Fibroblast of upper back skin (primary cell): ENCODE measurements at regions not wholly inside any gene's neighbourhood (a gene's known extent, or its start where the extent isn't known, plus 50 kb on each side); places are given as distances from the start of the nearest gene placed in this dataset.
A peak's percentile ranks its signal among the peaks of the same experiment; 100 is the strongest.

ENCODE experiments used
- DNase-seq: peaks from one replicate; pipeline ENCODE4 v3.0.0-alpha.2; 2013

GRCh38 chr12:90899456-90900182 is 55.4 kb downstream of the CCER1 start:
- DNase-seq: peak; percentile 62

DNA sequence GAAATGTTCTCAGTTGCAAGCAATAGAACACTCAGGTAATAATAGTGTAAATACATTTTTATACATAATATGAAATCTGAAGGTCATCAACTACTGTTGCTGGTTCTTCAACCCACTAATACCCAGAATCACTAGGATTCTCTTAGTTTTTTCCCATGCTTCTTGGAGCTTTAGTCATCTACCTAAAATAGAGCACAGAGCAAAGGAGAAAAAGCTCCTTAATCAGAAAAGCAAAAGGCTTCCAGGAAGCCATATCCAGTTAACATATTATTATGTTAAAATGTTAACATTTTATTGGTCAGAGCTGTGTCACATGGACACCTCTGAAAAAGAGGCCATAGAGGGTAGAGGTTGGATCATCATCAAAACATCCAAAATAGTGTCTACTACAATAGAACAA is 57.0 kb downstream of the CCER1 start:
- DNase-seq: no peak

- no peak for DNase-seq
Measured at GRCh38 chr12:90897316-90897715, 57.7 kb downstream of the CCER1 start.

GRCh38 chr12:90896821-90897220 is 58.2 kb downstream of the CCER1 start:
- no peak for DNase-seq

DNA sequence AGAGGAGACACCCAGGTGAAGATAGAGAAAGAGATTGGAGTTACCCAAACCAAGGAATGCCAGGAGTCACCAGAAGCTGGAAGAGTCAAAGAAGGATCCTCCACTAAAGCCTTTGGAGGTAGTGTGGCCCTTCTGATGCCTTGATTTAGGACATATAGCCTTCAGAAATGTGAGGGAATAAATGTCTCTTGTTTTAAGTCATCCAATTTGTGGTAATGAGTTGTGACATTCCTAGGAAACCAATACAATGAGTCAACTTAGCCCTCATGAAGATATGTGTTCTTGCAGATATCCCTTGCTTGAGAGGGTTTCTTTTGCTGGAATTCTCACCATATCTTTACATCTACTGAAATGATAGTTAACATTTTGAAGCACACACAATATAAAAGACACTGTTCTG is 58.8 kb downstream of the CCER1 start:
- DNase-seq: peak; percentile 95

GRCh38 chr12:90888316-90888715 is 66.7 kb downstream of the CCER1 start:
- no peak for DNase-seq

GRCh38 chr12:90883456-90883855 is 71.5 kb downstream of the CCER1 start:
- no peak for DNase-seq

GRCh38 chr12:90871726-90872096 is 83.3 kb downstream of the CCER1 start:
- peak; percentile 21 for DNase-seq

GRCh38 chr12:90870971-90871725 is 83.8 kb downstream of the CCER1 start:
- DNase-seq: peak; percentile 60

DNA sequence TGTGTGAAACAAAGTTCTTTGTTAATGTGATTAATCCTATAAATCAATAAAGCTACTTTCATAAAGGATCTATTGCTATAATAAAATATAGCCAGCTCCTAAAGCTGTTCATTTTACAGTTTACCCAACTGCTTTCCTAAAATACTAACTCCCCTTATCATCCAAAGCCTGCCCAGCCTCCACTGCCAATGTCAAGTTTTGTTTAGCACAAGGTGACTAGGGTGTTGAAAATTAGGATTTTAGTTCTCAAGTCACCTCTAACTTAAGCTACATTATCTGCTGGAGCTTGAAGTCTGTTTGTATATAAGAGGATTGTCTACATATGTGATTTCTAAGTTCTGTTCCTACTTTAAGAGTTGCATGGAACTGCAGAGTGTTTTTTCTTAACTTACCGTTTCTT is 86.3 kb downstream of the CCER1 start:
- DNase-seq: no peak

DNA sequence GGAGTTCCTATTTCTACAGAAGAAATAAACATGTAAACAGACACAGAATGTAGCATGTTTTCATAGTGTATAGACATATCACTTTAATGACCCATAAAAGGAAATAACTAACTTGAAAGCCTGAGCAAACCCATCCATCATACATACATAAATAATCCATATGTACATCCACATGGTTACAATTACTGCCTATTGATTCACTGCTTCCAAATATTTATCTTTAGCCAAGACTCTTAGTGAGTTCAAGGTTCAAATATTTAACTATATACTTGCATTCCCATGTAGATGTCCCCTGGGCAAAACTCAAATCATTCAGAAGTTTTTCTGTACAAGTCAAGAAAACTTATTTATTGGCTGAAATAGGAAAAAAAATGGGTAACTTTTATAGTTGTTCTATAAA is 95.4 kb downstream of the CCER1 start:
- peak; percentile 36 for DNase-seq

DNA sequence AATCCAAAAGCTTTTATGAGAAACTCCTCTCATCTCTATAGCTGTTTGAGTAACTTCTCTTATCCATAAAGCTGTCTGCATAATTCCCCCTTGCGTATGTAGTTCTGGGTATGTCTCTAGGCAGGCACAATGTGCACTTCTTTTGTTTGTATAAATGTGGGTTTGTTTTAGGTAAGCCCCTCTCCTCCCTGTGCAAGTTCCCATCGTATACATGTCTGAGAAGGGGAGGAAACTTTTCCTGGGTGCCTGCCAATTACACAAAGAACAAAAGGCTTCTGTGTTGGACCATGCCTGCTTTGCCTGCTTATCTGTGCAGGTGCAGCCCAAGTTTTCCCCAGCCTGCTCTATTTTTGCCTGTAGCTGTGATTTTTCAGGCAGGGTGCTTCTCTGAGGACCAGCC is 96.7 kb downstream of the CCER1 start:
- no peak for DNase-seq

DNA sequence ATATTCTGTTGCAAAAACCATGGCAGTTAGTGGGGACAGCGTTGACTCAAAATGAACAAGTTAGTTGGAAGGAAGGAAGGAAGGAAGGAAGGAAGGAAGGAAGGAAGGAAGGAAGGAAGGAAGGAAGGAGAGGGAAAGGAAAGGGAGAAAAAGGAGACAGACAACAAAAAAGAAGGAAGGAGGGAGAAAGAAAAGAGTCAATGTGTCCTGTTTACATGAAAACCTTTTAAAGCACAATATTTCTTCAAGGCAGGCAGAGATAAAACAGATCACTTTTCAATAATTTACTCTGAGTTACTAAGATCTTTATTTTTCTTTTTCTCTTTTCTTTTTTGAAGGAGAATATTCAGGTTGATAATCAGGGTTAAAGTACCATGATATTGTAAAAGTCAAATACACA is 99.4 kb downstream of the CCER1 start:
- no peak for DNase-seq

- DNase-seq: peak; percentile 54
Measured at GRCh38 chr12:90854136-90854689, 100.8 kb downstream of the CCER1 start.

DNA sequence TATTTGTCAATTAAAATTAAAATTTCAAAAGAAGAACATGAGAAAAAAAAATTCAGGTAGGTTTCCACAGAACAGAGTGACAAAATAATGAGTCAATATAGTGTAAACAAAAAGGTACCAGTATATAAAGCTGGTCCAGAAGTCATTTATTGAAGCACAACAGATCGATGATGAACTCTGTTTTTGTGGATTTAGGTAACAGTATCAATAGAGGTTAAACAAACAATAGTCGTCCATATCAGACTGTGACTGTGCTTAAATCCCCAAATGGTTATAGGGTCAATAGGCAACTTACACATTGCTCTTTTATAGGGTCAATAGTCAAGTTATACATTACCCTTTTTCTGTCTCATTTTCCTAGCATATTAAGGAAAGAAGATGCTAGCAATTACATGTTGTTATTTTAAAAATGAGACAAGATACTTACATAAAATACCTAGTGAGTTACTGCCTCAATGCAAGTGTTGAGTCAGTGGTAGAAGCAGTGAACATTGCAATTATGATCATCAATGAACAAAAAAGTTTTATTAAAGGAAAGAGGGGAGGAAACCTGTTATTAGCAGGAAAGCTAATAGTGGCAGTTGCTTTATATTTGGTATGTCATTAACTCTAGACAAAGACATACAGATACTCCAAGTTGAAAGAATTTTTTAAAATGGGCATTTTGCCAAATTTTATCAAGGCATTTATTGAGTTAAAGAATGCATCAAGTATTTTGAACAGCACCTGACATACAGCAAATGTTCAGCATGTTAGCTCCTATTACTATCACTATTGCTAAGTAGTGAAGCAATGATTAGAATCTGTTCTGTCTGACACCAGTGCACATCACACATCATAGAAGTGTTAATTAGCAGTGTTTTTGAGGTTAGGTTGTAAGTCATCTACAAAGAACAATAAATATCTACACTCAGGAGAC is 102.9 kb downstream of the CCER1 start:
- no peak for DNase-seq

GRCh38 chr12:90842477-90842876 is 112.5 kb downstream of the CCER1 start:
- DNase-seq: no peak

- peak; percentile 45 for DNase-seq
Measured at GRCh38 chr12:90841336-90841735, 113.6 kb downstream of the CCER1 start.

DNA sequence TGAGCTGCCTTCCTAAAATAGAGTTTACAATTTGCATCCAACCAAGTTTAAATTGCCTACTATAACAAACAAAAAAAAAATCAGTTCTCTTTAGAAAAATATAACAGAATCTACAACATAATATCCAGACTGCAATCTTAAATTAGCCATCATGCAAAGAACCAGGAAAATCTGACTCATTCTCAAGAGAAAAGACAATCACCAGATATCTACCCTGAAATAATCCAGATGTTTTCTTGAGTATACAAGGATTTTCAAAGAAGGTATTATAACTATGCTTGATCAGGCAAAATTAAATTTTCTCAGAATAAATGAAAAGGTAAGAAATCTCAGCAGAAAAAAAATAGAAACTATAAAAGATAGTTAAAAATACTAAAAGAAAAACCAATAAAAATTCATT is 115.6 kb downstream of the CCER1 start:
- DNase-seq: peak; percentile 5

DNA sequence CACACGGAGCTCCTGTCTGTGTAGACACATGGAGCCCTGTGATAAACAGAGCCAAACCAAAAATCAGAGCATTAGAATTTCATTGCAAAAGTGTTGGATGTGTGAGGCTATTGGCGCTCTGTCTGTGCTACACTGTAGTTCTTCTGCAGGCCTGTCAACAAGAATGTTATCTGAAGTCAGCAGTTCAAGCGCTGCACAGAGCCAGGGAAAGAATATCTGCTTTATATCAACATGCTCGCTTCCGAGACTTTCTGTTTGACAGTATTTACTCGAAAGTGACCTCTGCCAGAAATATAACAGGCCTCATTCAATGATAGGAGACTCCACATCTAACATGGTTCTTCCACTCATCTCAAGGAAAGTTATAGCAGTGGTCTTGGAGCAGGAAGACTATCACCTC is 118.3 kb downstream of the CCER1 start:
- no peak for DNase-seq

GRCh38 chr12:90833228-90833627 is 121.7 kb downstream of the CCER1 start:
- DNase-seq: no peak

DNA sequence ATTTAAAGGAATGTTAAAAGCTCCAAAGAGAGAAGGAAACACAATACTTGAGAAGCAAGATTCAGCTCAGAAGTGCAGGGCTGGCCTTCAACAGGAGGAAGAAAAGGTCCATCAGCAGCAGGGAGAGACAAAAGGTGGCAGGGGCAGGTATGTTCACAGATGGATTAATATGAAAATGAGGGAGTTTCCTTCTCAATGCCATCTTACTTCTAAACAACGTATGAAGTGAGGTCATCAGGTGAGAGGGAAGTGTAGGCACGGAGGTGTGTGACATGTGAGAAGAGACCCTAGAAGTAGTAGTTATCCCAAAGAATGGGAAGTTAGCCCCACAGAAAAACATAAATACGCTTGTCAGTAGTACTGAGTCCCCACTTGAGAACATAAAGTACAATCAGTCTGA is 122.5 kb downstream of the CCER1 start:
- no peak for DNase-seq

DNA sequence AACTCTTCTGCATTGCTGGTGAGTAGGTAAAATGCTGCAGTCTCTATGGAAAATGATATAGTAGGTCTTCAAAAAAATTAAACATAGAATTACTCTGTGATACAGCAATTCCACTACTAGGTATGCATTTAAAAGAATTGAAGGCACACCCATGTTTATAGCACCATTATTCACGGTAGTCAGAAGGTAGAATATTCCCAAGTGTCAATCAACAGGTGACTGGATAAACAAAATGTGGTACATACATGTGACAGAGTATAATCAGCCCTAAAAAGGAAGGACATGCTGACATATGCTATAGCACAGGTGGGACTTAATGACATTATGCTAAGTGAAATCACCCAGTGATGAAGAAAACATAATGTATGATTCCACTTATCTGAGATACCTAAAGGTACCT is 123.3 kb downstream of the CCER1 start:
- no peak for DNase-seq

GRCh38 chr12:90829044-90829443 is 125.9 kb downstream of the CCER1 start:
- DNase-seq: no peak
